ENCODE measurements at regions not wholly inside any gene's neighbourhood (a gene's known extent, or its start where the extent isn't known, plus 50 kb on each side); places are given as distances from the start of the nearest gene placed in this dataset.

DNA sequence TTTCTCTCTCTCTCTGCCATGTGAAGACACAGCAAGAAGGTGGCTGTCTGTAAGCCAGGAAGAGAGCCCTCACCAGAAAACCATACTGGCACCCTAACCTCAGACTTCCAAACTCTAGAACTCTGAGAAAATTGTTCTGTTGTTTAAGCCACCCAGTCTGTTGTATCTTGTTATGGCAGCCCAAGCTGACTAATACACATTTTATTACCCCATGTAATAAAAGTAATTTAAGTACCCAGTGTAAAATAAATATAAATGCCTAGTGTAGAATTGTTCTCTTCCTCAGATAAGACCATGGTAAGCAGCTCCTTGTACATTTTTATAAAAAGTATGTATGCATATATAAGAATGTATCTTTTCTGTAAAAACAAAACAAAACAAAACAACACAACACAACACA is 119.7 kb downstream of the DTL start:
- ATAC-seq = no peak
- peaks cover 4% of the 10 kb centered on the region for H3K4me1 Mint-ChIP-seq
- H3K4me3 ChIP-seq = no peak overlapping the region

DNA sequence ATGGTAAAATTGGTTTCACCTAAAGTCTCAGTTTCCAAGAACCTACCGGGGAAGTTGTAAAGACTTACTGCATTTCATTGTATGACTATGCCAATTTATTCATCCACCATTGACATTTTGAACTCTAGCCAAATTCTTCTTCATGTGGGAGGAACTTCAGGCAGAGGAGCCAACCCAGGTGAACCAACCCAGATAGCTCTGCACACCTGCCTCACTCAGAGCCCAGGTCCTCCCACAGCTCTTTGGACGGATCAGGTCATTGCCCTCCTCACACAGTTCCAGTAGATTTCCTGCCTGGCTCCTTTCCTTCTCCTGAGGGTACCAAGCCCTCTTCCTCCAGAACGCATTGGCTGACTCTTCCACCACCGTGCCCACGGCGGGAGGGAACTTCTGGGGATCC is 121.7 kb downstream of the DTL start:
- H4K20me1 ChIP-seq (replicated peaks; ENCODE audit: insufficient read depth) = no peaks in the 10 kb centered on the region
- no peaks in the 10 kb centered on the region for H3K27me3 ChIP-seq (ENCODE audit: insufficient read depth)
- H3K4me1 ChIP-seq (ENCODE audit: insufficient read depth) = no peaks in the 10 kb centered on the region
- H3K4me3 Mint-ChIP-seq = no peak overlapping the region
- no peak overlapping the region for H3K4me2 ChIP-seq
- H3K27ac ChIP-seq (ENCODE audit: low read depth) = no peak overlapping the region
- no peak overlapping the region for H2AFZ ChIP-seq
- TF ChIP-seq POLR2AphosphoS5 (IDR thresholded peaks at IDR 0.05; ENCODE audit: low read depth) (no peak), ZNF331 (CRISPR knock-in tag; IDR thresholded peaks at IDR 0.05; ENCODE audit: low read depth) (no peak), STAT1 (IDR thresholded peaks at IDR 0.05; ENCODE audit: unreplicated experiment) (no peak)
- TF ChIP-seq, protein P1, sequence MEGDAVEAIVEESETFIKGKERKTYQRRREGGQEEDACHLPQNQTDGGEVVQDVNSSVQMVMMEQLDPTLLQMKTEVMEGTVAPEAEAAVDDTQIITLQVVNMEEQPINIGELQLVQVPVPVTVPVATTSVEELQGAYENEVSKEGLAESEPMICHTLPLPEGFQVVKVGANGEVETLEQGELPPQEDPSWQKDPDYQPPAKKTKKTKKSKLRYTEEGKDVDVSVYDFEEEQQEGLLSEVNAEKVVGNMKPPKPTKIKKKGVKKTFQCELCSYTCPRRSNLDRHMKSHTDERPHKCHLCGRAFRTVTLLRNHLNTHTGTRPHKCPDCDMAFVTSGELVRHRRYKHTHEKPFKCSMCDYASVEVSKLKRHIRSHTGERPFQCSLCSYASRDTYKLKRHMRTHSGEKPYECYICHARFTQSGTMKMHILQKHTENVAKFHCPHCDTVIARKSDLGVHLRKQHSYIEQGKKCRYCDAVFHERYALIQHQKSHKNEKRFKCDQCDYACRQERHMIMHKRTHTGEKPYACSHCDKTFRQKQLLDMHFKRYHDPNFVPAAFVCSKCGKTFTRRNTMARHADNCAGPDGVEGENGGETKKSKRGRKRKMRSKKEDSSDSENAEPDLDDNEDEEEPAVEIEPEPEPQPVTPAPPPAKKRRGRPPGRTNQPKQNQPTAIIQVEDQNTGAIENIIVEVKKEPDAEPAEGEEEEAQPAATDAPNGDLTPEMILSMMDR (conservative IDR thresholded peaks at IDR 0.05; ENCODE audit: low read depth in 2 of 2) = no peak
- TF ChIP-seq, protein P2, sequence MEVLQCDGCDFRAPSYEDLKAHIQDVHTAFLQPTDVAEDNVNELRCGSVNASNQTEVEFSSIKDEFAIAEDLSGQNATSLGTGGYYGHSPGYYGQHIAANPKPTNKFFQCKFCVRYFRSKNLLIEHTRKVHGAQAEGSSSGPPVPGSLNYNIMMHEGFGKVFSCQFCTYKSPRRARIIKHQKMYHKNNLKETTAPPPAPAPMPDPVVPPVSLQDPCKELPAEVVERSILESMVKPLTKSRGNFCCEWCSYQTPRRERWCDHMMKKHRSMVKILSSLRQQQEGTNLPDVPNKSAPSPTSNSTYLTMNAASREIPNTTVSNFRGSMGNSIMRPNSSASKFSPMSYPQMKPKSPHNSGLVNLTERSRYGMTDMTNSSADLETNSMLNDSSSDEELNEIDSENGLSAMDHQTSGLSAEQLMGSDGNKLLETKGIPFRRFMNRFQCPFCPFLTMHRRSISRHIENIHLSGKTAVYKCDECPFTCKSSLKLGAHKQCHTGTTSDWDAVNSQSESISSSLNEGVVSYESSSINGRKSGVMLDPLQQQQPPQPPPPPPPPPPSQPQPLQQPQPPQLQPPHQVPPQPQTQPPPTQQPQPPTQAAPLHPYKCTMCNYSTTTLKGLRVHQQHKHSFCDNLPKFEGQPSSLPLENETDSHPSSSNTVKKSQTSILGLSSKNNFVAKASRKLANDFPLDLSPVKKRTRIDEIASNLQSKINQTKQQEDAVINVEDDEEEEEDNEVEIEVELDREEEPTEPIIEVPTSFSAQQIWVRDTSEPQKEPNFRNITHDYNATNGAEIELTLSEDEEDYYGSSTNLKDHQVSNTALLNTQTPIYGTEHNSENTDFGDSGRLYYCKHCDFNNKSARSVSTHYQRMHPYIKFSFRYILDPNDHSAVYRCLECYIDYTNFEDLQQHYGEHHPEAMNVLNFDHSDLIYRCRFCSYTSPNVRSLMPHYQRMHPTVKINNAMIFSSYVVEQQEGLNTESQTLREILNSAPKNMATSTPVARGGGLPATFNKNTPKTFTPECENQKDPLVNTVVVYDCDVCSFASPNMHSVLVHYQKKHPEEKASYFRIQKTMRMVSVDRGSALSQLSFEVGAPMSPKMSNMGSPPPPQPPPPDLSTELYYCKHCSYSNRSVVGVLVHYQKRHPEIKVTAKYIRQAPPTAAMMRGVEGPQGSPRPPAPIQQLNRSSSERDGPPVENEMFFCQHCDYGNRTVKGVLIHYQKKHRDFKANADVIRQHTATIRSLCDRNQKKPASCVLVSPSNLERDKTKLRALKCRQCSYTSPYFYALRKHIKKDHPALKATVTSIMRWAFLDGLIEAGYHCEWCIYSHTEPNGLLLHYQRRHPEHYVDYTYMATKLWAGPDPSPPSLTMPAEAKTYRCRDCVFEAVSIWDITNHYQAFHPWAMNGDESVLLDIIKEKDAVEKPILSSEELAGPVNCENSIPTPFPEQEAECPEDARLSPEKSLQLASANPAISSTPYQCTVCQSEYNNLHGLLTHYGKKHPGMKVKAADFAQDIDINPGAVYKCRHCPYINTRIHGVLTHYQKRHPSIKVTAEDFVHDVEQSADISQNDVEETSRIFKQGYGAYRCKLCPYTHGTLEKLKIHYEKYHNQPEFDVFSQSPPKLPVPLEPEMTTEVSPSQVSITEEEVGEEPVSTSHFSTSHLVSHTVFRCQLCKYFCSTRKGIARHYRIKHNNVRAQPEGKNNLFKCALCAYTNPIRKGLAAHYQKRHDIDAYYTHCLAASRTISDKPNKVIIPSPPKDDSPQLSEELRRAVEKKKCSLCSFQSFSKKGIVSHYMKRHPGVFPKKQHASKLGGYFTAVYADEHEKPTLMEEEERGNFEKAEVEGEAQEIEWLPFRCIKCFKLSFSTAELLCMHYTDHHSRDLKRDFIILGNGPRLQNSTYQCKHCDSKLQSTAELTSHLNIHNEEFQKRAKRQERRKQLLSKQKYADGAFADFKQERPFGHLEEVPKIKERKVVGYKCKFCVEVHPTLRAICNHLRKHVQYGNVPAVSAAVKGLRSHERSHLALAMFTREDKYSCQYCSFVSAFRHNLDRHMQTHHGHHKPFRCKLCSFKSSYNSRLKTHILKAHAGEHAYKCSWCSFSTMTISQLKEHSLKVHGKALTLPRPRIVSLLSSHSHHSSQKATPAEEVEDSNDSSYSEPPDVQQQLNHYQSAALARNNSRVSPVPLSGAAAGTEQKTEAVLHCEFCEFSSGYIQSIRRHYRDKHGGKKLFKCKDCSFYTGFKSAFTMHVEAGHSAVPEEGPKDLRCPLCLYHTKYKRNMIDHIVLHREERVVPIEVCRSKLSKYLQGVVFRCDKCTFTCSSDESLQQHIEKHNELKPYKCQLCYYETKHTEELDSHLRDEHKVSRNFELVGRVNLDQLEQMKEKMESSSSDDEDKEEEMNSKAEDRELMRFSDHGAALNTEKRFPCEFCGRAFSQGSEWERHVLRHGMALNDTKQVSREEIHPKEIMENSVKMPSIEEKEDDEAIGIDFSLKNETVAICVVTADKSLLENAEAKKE (CRISPR knock-in tag; IDR thresholded peaks at IDR 0.05) = no peak
- peaks cover 2% of the 10 kb centered on the region; the same call in 2 of the 3 replicates for H3K9me3 Mint-ChIP-seq
- no peaks in the 10 kb centered on the region for H3K79me2 ChIP-seq (replicated peaks; ENCODE audit: insufficient read depth)
- ATAC-seq (no peak), DNase-seq (ENCODE audit: low spot score) (no peak)
- peaks cover 5% of the 10 kb centered on the region for H3K27me3 Mint-ChIP-seq (ENCODE audit: insufficient read depth, low read depth, poor library complexity)
- no peak overlapping the region for H3K27ac Mint-ChIP-seq
- no peak overlapping the region for H3K4me3 ChIP-seq
- H3K4me1 Mint-ChIP-seq = no peaks in the 10 kb centered on the region
- H3K36me3 ChIP-seq (ENCODE audit: insufficient read depth) = no peaks in the 10 kb centered on the region
- no peaks in the 10 kb centered on the region for H3F3A ChIP-seq (replicated peaks; ENCODE audit: low read depth)
- no peaks in the 10 kb centered on the region for H3K9me2 ChIP-seq (ENCODE audit: insufficient read depth)
- H3K36me3 Mint-ChIP-seq (ENCODE audit: low read depth) = no peaks in the 10 kb centered on the region

More for the DNA sequence above, 119.7 kb downstream of the DTL start:
- no peak for DNase-seq (ENCODE audit: low spot score)
- H3K4me1 ChIP-seq (ENCODE audit: insufficient read depth) = no peaks in the 10 kb centered on the region
- H3K27me3 ChIP-seq (ENCODE audit: insufficient read depth) = no peaks in the 10 kb centered on the region
- H3K27ac ChIP-seq (ENCODE audit: low read depth) = no peak overlapping the region
- peaks cover 5% of the 10 kb centered on the region for H3K27me3 Mint-ChIP-seq (ENCODE audit: insufficient read depth, low read depth, poor library complexity)
- no peak overlapping the region for H3K27ac Mint-ChIP-seq
- no peaks in the 10 kb centered on the region for H3K36me3 ChIP-seq (ENCODE audit: insufficient read depth)
- no peaks in the 10 kb centered on the region for H3F3A ChIP-seq (replicated peaks; ENCODE audit: low read depth)
- H3K4me3 Mint-ChIP-seq = no peak overlapping the region
- no peaks in the 10 kb centered on the region for H3K79me2 ChIP-seq (replicated peaks; ENCODE audit: insufficient read depth)
- H2AFZ ChIP-seq = no peak overlapping the region
- H3K36me3 Mint-ChIP-seq (ENCODE audit: low read depth) = no peaks in the 10 kb centered on the region
- H3K9me3 Mint-ChIP-seq = peaks cover 2% of the 10 kb centered on the region; the same call in 2 of the 3 replicates
- TF ChIP-seq ZNF114 (CRISPR knock-in tag; IDR thresholded peaks at IDR 0.05) (no peak), POLR2AphosphoS5 (IDR thresholded peaks at IDR 0.05; ENCODE audit: low read depth) (no peak), EZH2 (IDR thresholded peaks at IDR 0.05; ENCODE audit: low read depth, unreplicated experiment) (no peak), NANOG (IDR thresholded peaks at IDR 0.05; ENCODE audit: borderline replicate concordance) (no peak), JUNB (IDR thresholded peaks at IDR 0.05; ENCODE audit: unreplicated experiment) (no peak), ZNF331 (CRISPR knock-in tag; IDR thresholded peaks at IDR 0.05; ENCODE audit: low read depth) (no peak), CREB1 (CRISPR knock-in tag; IDR thresholded peaks at IDR 0.05; ENCODE audit: low read depth) (no peak)
- H4K20me1 ChIP-seq (replicated peaks; ENCODE audit: insufficient read depth) = no peaks in the 10 kb centered on the region
- no peak overlapping the region for H3K4me2 ChIP-seq
- no peaks in the 10 kb centered on the region for H3K9me2 ChIP-seq (ENCODE audit: insufficient read depth)
